WTC11 (cell line): ENCODE measurements at regions not wholly inside any gene's neighbourhood (a gene's known extent, or its start where the extent isn't known, plus 50 kb on each side); places are given as distances from the start of the nearest gene placed in this dataset.

Experiments used
- ATAC-seq: fragments of 200-7000 bp; cut with Tn5 transposase; 2 replicates; pipeline ENCODE4 v1.10.0; 2021; ENCODE audit warnings: mild to moderate bottlenecking, moderate library complexity
- CTCF ChIA-PET: fragments of 300-600 bp; sonication (Branson Sonifier 250); formaldehyde crosslinking; loops from one replicate; lab custom pipeline; 2021; ENCODE audit warnings: antibody characterized with exemption; lab: Charles Lee
- POLR2A ChIA-PET: fragments of 350-600 bp; sonication (Branson Sonifier 250); formaldehyde crosslinking; loops from one replicate; lab custom pipeline; 2021; ENCODE audit warnings: antibody characterized with exemption; lab: Charles Lee
- DNase-seq: peaks from one replicate; pipeline ENCODE4 v3.0.0; 2021; ENCODE audit warnings: low spot score
- H3K27ac Mint-ChIP-seq: 2 replicates; pipeline ENCODE4 v1.8.0; 2021; ENCODE audit warnings: mixed read lengths
- H3K27me3 Mint-ChIP-seq: 2 replicates; pipeline ENCODE4 v1.8.0; 2021; ENCODE audit warnings: low read depth, mild to moderate bottlenecking, moderate library complexity, mixed read lengths
- H3K36me3 Mint-ChIP-seq: 2 replicates; pipeline ENCODE4 v1.8.0; 2021; ENCODE audit warnings: mixed read lengths
- H3K4me1 Mint-ChIP-seq: 2 replicates; pipeline ENCODE4 v1.8.0; 2022; ENCODE audit warnings: mixed read lengths
- H3K4me3 Mint-ChIP-seq: 2 replicates; pipeline ENCODE4 v1.8.0; 2021; ENCODE audit warnings: mild to moderate bottlenecking, moderate library complexity, mixed read lengths
- H3K9me3 Mint-ChIP-seq: 2 replicates; pipeline ENCODE4 v1.8.0; 2021; ENCODE audit warnings: mixed read lengths
- CREB1 ChIP-seq: sonication (generic); formaldehyde crosslinking; IDR thresholded peaks from 2 replicates; pipeline ENCODE4 v1.8.0; 2023; ENCODE audit warnings: mild to moderate bottlenecking, missing genetic modification reagents
- ERG ChIP-seq: fragments of 250-450 bp; sonication (Bioruptor Pico); IDR thresholded peaks from 2 replicates; pipeline ENCODE4 v1.8.0; 2021; ENCODE audit warnings: mild to moderate bottlenecking
- FOXK1 ChIP-seq: sonication (generic); formaldehyde crosslinking; IDR thresholded peaks from 2 replicates; pipeline ENCODE4 v1.8.0; 2022; ENCODE audit warnings: mild to moderate bottlenecking, moderate library complexity, missing genetic modification reagents
- FOXP1 ChIP-seq: sonication (generic); formaldehyde crosslinking; IDR thresholded peaks from 2 replicates; pipeline ENCODE4 v1.8.0; 2022; ENCODE audit warnings: missing genetic modification reagents, mild to moderate bottlenecking, moderate library complexity, borderline replicate concordance
- GABPB1 ChIP-seq: sonication (generic); formaldehyde crosslinking; IDR thresholded peaks from 2 replicates; pipeline ENCODE4 v1.8.1; 2023; ENCODE audit warnings: mild to moderate bottlenecking, missing genetic modification reagents
- GTF2I ChIP-seq: fragments of 250-450 bp; sonication (Bioruptor Pico); conservative IDR thresholded peaks from 2 replicates; pipeline ENCODE4 v1.4.0; 2021; ENCODE audit warnings: mild to moderate bottlenecking
- MAX ChIP-seq: sonication (generic); formaldehyde crosslinking; IDR thresholded peaks from 2 replicates; pipeline ENCODE4 v1.8.0; 2022; ENCODE audit warnings: mild to moderate bottlenecking, missing genetic modification reagents
- MXD4 ChIP-seq: fragments of 250-450 bp; sonication (Bioruptor Pico); IDR thresholded peaks from 2 replicates; pipeline ENCODE4 v1.8.0; 2021; ENCODE audit warnings: mild to moderate bottlenecking, moderate library complexity, borderline replicate concordance
- NR1H2 ChIP-seq: sonication (generic); formaldehyde crosslinking; IDR thresholded peaks from 2 replicates; pipeline ENCODE4 v1.9.0; 2021; ENCODE audit warnings: mild to moderate bottlenecking, moderate library complexity, missing genetic modification reagents
- RORB ChIP-seq: fragments of 250-450 bp; sonication (Bioruptor Pico); IDR thresholded peaks from 2 replicates; pipeline ENCODE4 v1.9.0; 2021; ENCODE audit warnings: mild to moderate bottlenecking
- ZMAT4 ChIP-seq: fragments of 250-450 bp; sonication (Bioruptor Pico); IDR thresholded peaks from 2 replicates; pipeline ENCODE4 v1.9.0; 2021; ENCODE audit warnings: mild to moderate bottlenecking
- ZNF219 ChIP-seq: sonication (generic); formaldehyde crosslinking; IDR thresholded peaks from 2 replicates; pipeline ENCODE4 v1.8.0; 2023; ENCODE audit warnings: missing genetic modification reagents, mild to moderate bottlenecking, borderline replicate concordance
- ZNF232 ChIP-seq: sonication (generic); formaldehyde crosslinking; IDR thresholded peaks from 2 replicates; pipeline ENCODE4 v1.8.0; 2022; ENCODE audit warnings: mild to moderate bottlenecking, missing genetic modification reagents
- ZNF263 ChIP-seq: sonication (generic); formaldehyde crosslinking; IDR thresholded peaks from 2 replicates; pipeline ENCODE4 v1.8.1; 2022; ENCODE audit warnings: low read depth, mild to moderate bottlenecking, moderate library complexity, missing genetic modification reagents
- ZNF317 ChIP-seq: sonication (generic); formaldehyde crosslinking; IDR thresholded peaks from 2 replicates; pipeline ENCODE4 v1.8.1; 2023; ENCODE audit warnings: low read depth, mild to moderate bottlenecking, moderate library complexity, missing genetic modification reagents, borderline replicate concordance
- ZNF416 ChIP-seq: fragments of 250-450 bp; sonication (Bioruptor Pico); IDR thresholded peaks from 2 replicates; pipeline ENCODE4 v1.9.0; 2021; ENCODE audit warnings: mild to moderate bottlenecking, inconsistent platforms
- TF ChIP-seq, protein P1 (sequence below): sonication (generic); formaldehyde crosslinking; IDR thresholded peaks from 2 replicates; pipeline ENCODE4 v1.8.0; 2022; ENCODE audit warnings: missing genetic modification reagents
- TF ChIP-seq, protein P2 (sequence below): sonication (generic); formaldehyde crosslinking; IDR thresholded peaks from 2 replicates; pipeline ENCODE4 v1.8.0; 2023; ENCODE audit warnings: missing genetic modification reagents, mild to moderate bottlenecking, borderline replicate concordance
- TF ChIP-seq, protein P3 (sequence below): sonication (generic); formaldehyde crosslinking; IDR thresholded peaks from 2 replicates; pipeline ENCODE4 v1.8.1; 2023; ENCODE audit warnings: mild to moderate bottlenecking, missing genetic modification reagents, moderate library complexity

DNA sequence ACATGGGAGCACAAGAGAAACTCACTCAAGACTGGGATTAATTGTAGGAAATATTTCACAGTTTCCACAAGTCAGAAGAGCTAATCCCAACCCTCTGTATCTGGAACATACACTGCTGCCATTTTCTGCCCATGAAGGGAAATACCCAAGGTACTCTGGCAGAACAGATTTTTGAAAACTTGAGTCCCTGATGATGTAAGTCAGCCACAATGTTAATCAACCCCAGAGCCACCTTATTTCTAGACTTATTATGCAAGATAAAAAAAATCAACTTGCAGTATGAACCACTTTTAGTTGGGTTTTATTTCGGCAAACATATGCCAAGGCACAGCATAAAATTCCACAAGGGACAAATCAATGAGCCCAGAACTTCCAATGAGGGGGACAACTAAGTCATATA is 141.5 kb downstream of the LY86 start (continued):
- TF ChIP-seq MXD4 (no peak), ZMAT4 (CRISPR knock-in tag) (no peak), FOXP1 (CRISPR knock-in tag) (no peak), ZNF416 (CRISPR knock-in tag) (no peak)

- POLR2A ChIA-PET = interaction anchor here (0.9 kb wide), 1 partner anchor 9 kb away, joined by 3 read pairs; no protein-coding TSS in a partner anchor
Observed at GRCh38 chr6:6730831-6731230, 142.3 kb downstream of the LY86 start.

DNA sequence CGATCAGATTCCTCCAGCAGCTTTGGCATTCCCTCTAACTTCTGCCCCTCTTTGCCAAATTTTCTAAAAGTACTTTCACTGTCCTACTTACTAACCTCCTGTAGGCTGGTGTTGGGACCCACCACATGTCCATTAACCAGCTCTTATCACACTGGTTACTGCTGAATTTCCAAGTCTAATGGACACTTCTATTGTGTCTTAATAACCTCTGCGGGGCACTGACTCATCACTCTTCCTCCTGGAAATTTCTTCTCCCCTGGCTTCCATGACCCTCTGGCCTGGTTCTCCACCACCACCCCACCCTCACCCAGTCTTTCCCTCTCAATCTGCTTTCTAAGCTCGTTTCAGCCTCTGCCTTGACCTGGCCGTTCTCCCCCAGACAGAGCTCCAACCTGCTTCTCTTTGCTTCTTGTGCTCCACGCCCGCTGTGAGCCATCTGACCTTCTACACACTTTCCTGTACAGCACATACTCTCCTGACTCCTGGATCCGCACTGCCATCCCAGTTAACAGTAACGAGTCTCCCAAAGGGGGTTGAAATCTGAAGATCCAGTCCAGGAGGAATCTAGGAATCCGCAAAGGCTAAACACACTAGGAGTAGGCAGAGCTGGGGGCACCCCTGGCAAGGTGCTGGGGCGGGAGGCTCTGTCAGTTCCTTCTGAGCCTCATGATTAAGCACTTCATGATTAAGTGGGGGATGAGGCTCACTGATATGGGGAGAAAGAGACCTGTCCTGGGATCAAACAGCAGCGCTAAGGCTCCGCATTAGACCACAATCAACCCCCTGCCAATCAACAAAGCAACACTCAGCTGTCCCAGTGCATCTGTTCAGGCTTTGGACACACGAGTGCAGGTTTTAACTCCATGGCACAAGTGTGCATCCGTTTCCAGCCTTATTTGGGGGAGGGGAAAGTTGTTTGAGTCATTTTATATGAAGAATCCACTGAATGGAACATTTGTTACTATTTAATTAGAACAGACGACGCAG is 146.3 kb downstream of the LY86 start:
- DNase-seq (no peak), ATAC-seq (no peak)
- H3K4me1 Mint-ChIP-seq = peaks cover 18% of the 10 kb centered on the region
- TF ChIP-seq, protein P1, sequence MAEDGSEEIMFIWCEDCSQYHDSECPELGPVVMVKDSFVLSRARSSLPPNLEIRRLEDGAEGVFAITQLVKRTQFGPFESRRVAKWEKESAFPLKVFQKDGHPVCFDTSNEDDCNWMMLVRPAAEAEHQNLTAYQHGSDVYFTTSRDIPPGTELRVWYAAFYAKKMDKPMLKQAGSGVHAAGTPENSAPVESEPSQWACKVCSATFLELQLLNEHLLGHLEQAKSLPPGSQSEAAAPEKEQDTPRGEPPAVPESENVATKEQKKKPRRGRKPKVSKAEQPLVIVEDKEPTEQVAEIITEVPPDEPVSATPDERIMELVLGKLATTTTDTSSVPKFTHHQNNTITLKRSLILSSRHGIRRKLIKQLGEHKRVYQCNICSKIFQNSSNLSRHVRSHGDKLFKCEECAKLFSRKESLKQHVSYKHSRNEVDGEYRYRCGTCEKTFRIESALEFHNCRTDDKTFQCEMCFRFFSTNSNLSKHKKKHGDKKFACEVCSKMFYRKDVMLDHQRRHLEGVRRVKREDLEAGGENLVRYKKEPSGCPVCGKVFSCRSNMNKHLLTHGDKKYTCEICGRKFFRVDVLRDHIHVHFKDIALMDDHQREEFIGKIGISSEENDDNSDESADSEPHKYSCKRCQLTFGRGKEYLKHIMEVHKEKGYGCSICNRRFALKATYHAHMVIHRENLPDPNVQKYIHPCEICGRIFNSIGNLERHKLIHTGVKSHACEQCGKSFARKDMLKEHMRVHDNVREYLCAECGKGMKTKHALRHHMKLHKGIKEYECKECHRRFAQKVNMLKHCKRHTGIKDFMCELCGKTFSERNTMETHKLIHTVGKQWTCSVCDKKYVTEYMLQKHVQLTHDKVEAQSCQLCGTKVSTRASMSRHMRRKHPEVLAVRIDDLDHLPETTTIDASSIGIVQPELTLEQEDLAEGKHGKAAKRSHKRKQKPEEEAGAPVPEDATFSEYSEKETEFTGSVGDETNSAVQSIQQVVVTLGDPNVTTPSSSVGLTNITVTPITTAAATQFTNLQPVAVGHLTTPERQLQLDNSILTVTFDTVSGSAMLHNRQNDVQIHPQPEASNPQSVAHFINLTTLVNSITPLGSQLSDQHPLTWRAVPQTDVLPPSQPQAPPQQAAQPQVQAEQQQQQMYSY (CRISPR knock-in tag) = no peak
- TF ChIP-seq ZNF219 (CRISPR knock-in tag) = no peak
- no peak for TF ChIP-seq GTF2I (CRISPR knock-in tag)
- TF ChIP-seq, protein P2, sequence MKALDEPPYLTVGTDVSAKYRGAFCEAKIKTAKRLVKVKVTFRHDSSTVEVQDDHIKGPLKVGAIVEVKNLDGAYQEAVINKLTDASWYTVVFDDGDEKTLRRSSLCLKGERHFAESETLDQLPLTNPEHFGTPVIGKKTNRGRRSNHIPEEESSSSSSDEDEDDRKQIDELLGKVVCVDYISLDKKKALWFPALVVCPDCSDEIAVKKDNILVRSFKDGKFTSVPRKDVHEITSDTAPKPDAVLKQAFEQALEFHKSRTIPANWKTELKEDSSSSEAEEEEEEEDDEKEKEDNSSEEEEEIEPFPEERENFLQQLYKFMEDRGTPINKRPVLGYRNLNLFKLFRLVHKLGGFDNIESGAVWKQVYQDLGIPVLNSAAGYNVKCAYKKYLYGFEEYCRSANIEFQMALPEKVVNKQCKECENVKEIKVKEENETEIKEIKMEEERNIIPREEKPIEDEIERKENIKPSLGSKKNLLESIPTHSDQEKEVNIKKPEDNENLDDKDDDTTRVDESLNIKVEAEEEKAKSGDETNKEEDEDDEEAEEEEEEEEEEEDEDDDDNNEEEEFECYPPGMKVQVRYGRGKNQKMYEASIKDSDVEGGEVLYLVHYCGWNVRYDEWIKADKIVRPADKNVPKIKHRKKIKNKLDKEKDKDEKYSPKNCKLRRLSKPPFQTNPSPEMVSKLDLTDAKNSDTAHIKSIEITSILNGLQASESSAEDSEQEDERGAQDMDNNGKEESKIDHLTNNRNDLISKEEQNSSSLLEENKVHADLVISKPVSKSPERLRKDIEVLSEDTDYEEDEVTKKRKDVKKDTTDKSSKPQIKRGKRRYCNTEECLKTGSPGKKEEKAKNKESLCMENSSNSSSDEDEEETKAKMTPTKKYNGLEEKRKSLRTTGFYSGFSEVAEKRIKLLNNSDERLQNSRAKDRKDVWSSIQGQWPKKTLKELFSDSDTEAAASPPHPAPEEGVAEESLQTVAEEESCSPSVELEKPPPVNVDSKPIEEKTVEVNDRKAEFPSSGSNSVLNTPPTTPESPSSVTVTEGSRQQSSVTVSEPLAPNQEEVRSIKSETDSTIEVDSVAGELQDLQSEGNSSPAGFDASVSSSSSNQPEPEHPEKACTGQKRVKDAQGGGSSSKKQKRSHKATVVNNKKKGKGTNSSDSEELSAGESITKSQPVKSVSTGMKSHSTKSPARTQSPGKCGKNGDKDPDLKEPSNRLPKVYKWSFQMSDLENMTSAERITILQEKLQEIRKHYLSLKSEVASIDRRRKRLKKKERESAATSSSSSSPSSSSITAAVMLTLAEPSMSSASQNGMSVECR (CRISPR knock-in tag) = no peak
- TF ChIP-seq FOXK1 = no peak
- TF ChIP-seq ZNF263 (CRISPR knock-in tag) = no peak
- TF ChIP-seq ZNF232 (CRISPR knock-in tag) = no peak
- TF ChIP-seq, protein P3, sequence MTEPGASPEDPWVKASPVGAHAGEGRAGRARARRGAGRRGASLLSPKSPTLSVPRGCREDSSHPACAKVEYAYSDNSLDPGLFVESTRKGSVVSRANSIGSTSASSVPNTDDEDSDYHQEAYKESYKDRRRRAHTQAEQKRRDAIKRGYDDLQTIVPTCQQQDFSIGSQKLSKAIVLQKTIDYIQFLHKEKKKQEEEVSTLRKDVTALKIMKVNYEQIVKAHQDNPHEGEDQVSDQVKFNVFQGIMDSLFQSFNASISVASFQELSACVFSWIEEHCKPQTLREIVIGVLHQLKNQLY = no peak
- TF ChIP-seq ERG = no peak
- no peak for TF ChIP-seq ZNF317 (CRISPR knock-in tag)
- no peak for TF ChIP-seq GABPB1
- no peak for TF ChIP-seq RORB (CRISPR knock-in tag)
- TF ChIP-seq MAX (CRISPR knock-in tag) = no peak
- TF ChIP-seq CREB1 (CRISPR knock-in tag) = no peak
- H3K27ac Mint-ChIP-seq = no peak overlapping the region
- no peak overlapping the region for H3K4me3 Mint-ChIP-seq
- H3K9me3 Mint-ChIP-seq = no peaks in the 10 kb centered on the region
- CTCF ChIA-PET = interaction anchor here (0.8 kb wide), 1 partner anchor 38 kb away, joined by 4 read pairs; no protein-coding TSS in a partner anchor
- POLR2A ChIA-PET = no interaction called here
- H3K27me3 Mint-ChIP-seq = no peaks in the 10 kb centered on the region
- no peaks in the 10 kb centered on the region for H3K36me3 Mint-ChIP-seq

More at GRCh38 chr6:6730831-6731230, 142.3 kb downstream of the LY86 start:
- Mint-ChIP-seq H3K9me3 (no peaks in the 10 kb centered on the region), H3K27me3 (peaks cover 9% of the 10 kb centered on the region), H3K4me1 (peaks cover 19% of the 10 kb centered on the region), H3K27ac (no peak overlapping the region), H3K36me3 (no peaks in the 10 kb centered on the region), H3K4me3 (no peak overlapping the region)
- DNase-seq (no peak), ATAC-seq (no peak)
- CTCF ChIA-PET = interaction anchor here (1.5 kb wide), 1 partner anchor 34 kb away, joined by 3 read pairs; no protein-coding TSS in a partner anchor
- TF ChIP-seq ZMAT4 (CRISPR knock-in tag) = no peak
- TF ChIP-seq NR1H2 (CRISPR knock-in tag) = no peak
